ENCODE measurements at regions not wholly inside any gene's neighbourhood (a gene's known extent, or its start where the extent isn't known, plus 50 kb on each side); places are given as distances from the start of the nearest gene placed in this dataset.
"Not testable (repeated sequence)": the region's sequence is repeated elsewhere in the genome, so short reads cannot be mapped to it uniquely, and the experiment has no call there.

GRCh38 chrX:52585892-52586291 is 68.8 kb downstream of the SSX7 start:
- in situ Hi-C loops (cut with HindIII; ENCODE audit: low sequenced_read_pairs): no loop called here
- no peak for DNase-seq (ENCODE audit: low spot score)

GRCh38 chrX:52577464-52578173 is 60.8 kb upstream of the XAGE1B start:
- in situ Hi-C loops (cut with HindIII; ENCODE audit: low sequenced_read_pairs): no loop called here
- no peak for DNase-seq (ENCODE audit: low spot score)

- in situ Hi-C loops (cut with HindIII; ENCODE audit: low sequenced_read_pairs): no loop called here
- no peak for DNase-seq (ENCODE audit: low spot score)
These were observed 60.1 kb upstream of the XAGE1B start for GRCh38 chrX:52576946-52577345.

GRCh38 chrX:52576474-52576873 is 59.6 kb upstream of the XAGE1B start:
- DNase-seq (ENCODE audit: low spot score): no peak
- in situ Hi-C loops (cut with HindIII; ENCODE audit: low sequenced_read_pairs): no loop called here

GRCh38 chrX:52574416-52575275 is 57.8 kb upstream of the XAGE1B start:
- DNase-seq (ENCODE audit: low spot score): peak; percentile 51
- in situ Hi-C loops (cut with HindIII; ENCODE audit: low sequenced_read_pairs): no loop called here

- in situ Hi-C loops (cut with HindIII; ENCODE audit: low sequenced_read_pairs); DNase-seq (ENCODE audit: low spot score): not testable (repeated sequence)
These were observed 51.3 kb upstream of the XAGE1B start for GRCh38 chrX:52568146-52568545.

All from G401 (cell line).